ENCODE measurements at regions not wholly inside any gene's neighbourhood (a gene's known extent, or its start where the extent isn't known, plus 50 kb on each side); places are given as distances from the start of the nearest gene placed in this dataset.
A peak's percentile ranks its signal among the peaks of the same experiment; 100 is the strongest.

DNA sequence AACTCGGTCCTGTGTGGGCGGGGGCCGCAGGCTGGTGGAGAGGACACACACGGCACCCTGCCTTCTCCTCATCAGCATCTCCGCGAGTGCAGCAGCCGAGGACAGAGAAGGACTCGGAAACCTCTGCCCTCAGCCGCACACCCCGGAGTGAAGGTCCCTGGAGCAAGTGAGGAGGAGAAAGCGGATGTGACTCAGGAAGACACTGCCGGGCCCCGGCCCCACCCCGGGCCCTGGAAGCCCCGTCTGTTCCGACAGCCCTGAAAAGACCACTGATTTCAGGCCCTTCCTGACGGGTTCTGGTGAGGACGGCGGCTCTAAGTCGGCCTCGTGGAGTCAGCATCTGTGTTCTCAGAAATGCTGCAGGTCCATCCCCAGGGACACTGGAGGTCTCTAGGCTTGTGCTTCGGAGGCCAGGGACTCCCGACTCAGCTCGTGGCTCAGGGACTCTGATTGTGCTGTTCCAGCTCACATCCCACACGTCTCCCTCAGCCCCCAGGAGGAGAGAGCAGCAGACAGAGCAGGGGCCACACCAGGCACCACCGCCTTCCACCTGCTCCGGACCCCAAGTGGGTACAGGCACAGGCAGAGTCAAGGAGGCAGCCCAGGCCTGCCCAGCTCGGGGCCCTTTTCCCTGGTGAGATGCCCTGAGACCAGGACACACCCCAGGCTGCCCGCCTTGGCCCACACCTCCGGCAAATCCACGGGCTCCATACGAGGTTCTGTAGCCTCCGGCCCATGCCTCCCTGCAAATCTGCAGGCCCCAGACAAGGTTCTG is 134.5 kb upstream of the NKX1-1 start:
- DNase-seq = peak; percentile 45

DNA sequence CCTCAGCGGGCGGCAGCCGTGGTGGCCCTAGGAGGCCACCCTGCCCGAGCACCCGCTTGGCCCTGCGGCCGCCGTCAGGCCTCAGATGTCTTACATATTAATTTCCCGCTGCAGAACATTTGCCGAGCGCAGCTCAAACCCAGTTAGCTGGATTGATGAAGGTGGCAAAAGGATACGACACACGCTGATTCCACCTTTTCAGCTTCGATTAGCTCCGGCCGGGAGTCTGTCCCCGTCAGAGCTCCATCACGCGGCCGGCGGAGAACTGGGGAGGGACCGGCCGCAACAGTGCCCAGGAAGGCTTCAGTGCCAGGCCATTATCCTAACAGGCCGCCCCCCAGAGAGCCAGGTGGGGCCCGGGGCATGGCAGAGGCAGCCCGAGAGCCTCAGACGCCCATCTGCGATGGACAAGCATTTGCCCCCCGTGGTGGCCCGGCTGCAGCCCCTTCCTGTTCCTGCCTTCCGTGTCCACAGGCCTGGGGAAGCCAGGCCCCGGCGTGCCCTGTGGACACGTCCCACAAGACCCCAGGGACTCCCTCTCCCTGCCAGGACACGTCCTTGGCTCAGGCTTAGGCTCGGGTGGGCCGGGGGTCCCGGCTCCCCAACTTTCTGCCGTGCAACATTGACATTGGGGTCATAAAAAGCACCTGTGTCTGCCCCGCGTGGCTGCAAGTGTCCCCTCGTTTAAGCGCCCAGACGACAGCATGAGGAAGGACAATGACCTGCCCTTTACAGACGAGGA is 133.8 kb upstream of the NKX1-1 start:
- no peak for DNase-seq

DNA sequence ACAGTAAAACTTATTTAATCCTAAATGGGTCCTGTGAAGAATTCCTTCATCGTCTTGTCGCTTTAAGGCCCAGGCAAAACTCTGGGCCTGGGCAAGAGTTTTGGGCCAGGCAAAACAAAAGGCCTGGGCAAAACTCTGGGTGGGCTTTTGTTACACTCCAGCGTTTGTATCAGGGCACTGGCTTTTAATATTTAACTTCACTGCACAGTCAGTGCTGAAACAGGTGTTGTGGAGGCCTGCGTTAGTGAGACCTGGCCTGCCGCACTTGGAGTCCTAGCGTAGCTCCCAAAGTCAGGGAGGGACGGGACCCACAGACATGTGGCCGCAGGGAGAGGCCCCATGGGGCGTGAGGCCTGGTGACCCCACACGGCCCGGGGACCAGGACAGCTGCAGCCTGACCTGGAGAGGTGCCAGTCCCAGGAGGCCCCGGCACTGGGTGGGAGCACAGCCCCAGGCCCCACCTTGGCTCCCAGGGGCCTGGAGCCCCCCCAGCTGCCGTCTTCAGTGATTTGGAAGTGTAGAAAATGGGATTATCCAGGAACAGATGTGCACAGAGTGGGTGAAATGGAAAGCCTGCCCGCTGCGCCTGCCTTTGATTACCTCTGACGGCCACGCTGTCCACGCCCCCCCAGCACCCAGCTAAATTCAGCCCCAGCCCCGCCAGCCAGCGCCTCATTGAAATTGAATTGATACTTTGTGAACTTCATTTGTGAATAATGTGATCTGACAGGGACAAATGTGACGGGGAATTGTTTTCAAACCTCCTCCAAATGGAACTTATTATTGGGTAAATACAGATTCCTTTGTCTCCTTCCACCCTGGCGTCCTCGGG is 132.9 kb upstream of the NKX1-1 start:
- no peak for DNase-seq

DNA sequence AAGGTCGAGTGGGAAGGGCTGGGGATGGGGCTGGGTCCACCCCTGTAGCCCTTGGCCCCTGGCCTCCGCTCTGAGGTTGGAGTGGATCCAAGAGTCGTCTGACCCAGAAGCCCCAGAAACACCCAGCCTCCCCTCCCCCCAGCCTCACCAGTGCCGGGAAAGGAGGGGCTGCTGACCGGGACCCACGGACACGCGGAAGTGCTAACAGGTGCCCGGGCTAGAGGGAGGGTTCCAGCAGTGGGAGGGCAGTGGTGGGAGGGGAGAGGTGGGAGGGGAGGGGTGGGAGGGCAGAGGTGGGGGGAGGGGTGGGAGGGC is 131.8 kb upstream of the NKX1-1 start:
- DNase-seq = no peak

DNA sequence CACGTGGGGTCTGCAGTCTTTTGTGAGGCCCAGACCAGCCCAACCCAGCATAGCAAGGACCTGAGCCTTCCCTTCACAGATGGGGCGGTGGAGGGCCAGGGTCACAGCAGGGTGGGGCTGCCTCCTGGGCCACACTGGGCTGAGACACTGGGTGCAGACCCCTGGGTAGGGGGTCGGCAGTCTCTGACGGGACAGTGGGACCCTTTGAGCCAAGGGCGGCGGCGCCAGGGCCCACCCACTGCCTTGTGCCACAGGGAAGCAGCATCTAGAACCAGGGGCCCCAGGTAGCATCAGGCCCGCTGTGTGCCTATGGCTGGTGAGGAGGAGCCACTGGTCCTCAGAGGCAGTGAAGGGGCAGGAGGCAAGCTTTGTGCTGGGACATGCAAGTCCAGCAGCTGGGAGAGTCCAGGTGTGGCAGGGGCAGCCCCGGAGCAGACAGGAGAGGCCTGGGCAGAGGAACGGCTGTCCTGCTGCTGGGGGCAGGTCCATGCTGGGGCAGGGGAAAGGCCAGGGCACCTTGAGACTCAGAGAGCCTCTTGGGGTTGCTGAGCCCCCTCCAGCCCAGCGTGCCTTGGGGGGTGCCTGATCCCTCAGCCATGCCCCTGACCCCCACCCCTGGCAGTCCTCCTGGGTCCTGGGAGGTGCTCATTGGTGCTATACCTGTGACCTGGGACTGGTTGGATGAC is 131.3 kb upstream of the NKX1-1 start:
- DNase-seq = no peak

DNA sequence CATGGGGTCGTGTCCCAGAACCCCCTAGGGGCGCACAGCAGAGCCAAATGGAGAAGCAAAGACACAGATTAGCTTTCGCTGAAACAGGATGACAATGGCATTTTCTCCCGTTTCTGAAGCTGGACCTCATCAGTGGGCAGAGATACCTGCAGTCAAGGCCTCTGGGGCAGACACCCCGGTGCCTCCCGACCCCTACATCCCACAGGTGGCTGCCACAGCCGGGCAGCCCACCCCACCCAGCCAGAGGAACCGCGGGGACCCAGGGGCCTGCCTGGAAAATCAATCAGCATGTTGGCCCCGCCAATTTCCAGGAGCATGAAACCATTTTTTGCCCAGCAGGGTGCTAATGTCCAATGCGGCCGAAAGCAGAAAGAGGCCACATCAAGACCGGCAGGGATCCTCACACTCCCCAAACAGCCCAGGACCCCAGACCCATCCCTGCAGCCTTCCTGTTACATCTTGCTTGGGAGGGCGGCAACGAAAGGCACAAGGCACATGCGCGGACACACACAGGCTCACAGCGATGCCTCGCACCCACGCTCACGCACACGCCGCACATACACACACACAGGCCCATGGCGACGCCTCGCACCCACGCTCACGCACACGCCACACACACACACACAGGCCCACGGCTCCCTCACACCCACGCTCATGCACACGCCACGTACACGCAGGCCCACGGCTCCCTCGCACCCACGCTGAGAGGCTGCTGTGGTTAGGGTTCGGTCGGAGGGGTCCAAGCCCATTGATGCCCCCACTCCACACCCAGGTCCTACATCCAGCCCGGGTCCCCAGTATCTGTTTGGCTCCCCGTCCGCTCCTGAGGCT is 130.6 kb upstream of the NKX1-1 start:
- no peak for DNase-seq

DNA sequence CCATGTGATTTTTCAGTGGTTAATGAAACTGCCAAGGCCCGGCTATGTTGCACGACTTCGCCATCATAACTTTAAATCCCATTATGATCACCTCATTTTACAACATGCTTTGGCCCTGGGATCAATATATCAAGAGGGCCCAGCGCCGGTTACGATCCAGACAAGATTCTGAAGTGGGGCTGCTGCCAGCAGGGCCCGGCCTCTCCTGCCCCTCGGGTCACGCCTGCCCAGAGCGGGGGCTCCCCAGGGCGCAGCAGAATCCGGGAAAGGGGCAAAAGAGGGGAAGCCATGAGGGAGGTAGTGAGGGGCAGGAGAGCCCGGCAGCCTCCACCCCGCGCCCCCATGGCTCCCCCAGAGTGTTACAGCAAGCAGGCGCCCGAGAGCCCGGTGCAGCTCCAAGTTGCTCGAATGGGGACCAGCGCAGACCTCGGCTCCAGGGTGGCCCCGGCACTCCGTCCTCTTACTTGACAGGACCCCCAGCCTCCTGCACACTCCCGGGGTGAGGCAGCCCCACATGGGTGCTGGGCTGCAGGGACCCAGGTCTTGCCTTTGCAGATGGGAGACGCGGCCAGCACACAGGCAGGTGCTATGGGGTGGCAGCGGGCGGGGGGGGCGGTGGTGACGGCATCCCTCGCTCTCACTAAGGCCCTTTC is 129.8 kb upstream of the NKX1-1 start:
- no peak for DNase-seq

DNA sequence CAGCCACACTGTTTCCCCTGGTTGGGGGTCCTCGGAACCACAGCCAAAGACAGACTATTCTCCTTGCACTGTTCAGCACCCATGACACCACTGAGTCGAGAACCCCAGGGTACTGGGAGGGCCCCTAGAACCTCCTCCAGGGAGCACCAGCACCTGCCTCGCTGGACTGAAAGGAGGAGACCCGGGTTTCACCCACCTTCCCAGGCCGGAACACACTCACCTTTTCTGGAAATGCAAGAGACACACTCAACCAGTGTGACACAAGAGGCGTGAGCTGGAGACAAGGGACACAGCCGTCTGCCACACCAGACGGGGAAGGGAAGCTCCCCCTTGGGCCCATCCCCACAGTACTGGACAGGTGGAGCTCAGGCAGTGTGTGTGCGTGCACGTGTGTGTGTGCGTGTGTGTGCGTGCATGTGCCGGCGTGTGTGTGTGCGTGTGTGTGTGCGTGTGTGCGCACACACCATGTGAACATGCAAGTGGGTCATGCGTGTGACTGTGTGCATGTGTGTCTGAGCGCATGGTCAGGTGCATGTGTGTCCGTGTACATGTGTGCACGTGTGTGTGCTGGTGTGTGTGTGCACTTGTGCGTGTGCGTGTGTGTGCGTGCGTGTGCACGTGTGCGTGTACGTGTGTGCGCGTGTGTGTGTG is 128.8 kb upstream of the NKX1-1 start:
- DNase-seq = no peak

DNA sequence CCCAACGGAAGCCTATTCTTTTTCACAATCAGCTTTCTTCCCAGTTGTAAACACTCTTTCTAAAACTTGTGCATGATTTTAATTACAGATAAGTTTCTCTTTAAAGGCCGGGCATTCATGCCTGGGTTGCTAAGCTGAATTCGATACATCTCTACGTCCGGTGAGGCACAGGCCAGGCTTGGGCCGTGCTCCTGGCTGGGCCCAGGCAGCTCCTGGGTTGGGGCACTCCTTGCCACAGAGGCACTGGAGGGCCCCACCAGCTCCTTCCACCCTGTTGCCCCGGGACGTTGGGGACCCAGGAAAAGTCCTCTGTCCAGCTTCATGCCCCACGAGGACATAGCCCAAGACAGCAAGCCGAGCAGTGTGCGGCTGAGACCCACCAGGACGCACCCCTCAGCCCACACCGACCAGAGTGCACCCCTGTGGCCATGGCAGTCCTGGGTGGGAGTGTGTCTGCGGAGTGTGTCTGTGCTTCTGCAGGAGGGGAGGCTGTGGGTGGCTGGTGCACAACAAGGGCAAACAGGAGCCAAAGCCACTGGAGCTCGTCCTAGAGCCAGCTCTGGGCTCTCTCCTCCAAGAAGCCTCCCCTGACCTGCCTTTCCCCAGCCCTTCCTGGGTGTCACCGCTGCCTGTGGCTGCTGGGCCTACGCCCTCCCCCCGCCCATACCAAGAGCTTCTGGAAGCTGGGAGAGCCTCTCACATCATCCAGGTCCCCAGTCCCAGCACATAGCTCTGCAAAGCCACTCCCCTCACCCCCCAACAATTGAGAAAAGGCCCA is 128.0 kb upstream of the NKX1-1 start:
- DNase-seq = no peak

DNA sequence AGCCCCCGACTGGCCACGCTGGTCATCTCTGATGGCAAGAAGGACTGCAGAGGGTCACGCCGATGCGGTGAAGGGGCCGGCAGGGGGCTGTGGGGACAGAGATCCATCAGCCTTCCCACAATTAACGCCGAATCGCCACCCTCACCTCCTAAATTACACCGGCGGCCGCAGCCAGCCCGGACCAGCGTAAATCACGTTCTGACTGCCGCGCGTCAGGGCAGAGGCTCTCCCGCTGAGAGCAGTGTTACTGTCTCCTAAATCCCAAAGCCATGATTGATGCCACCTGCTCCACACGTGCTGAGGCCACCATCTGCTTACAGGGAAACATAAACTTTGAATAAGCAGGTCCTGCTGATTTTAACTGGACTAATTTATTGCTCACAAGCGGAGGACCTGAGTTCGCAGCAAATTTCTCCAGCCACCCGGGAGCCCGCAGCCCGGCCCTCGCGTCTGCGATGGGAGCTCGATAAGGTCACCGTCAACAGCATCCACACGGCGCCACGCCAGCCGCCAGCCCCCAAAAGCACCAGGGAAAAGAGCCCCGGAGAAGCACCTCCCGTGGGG is 127.3 kb upstream of the NKX1-1 start:
- DNase-seq = no peak

DNA sequence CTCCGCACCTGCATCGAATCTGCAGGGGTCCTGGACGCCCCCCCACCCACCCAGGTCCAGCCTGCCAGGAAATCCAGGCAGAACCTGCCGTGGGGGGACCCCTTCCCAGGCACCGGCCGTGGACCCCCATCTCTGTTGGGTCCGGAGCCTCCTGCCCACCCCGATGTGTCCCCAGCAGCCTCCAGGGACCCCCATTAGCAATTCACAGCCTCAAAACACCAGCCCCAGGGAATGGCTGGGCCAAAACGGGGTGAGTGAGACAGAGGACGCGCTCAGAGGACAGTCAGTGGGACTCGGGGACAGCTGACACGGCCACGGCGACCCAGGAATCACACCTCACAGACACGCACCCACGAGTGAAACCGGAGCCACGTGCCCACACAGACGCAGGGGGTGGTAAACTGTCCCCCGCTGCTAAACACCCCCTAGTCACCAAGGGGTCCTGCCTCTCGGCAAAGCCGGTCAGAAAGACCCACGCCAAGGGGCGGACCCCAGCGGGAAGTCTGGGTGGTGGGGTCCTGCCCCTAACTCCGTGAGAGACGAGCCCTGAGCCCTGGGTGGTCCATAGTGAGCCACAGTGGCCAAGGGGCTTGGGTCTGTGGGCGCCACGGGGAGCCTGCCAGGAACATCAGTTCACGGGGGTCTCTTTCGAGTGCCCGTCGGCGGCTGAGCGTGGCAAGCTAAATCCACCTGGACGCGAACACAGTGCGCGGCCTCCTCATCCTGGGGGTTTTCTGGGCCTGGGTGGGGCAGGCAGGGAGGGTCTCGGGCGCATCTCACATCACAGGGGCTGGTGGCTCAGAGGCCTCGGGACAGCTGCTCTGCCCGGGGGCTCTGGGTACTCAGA is 126.5 kb upstream of the NKX1-1 start:
- DNase-seq = no peak

DNA sequence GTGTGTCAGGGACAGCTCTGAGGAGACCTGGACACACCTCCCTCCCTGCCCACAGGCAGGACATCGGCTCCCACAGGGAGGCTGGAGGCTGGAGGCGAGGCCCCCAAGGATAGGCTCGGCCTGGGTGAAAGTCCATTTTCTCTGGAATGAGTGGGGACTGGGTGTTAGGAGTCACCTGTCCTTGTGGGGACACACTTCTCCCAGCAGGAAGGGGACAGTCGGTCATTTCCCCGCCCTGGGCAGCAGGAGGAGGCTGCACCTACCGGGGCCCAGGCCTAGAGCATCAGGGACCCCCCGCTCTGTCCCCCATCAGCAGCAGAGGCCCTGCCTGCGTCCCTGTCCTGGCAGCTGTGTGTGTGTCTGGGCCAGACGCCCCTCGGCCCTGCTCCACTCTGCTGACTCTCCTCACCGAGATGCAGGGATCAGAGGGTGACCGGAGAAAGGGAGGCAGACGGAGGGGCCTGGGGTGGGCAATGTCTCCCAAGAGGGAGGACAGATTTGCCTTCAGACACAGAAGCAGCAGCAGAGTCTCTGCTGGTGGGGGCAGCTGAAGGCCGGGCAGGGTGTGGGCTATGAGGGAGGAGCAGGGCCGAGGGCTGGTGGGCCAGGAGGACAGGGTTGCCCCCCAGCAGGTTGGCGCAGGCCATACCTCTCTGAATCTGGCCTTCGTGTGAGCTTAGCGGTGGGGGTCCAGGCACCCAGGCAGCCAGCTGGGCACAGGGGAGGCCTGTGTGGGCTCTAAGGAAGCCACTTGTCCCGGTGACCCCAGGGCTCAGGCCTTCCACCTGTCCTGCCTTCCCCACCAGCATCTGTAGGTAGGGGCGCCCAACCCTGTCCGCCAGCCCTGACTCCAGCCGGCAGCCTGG is 125.7 kb upstream of the NKX1-1 start:
- DNase-seq = no peak

DNA sequence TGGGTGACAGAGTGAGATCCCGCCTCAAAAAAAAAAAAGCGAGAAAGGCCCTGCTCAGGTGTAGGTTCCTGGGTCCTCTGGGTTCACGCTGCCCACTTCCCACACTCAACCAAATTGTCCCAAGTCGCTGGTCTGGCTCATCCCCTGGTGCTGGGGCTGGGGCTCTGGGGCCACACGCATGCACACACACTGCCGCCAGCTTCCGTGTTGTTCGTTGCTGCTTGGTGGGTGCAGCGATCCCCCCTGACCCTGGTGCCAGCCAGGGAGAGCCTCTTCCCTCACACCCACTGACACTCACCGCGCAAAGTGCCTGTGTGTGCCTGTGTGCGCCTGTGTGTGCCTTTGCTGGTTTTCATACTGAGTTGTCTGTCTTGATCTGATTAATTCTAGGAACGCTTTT is 124.1 kb upstream of the NKX1-1 start:
- no peak for DNase-seq

DNA sequence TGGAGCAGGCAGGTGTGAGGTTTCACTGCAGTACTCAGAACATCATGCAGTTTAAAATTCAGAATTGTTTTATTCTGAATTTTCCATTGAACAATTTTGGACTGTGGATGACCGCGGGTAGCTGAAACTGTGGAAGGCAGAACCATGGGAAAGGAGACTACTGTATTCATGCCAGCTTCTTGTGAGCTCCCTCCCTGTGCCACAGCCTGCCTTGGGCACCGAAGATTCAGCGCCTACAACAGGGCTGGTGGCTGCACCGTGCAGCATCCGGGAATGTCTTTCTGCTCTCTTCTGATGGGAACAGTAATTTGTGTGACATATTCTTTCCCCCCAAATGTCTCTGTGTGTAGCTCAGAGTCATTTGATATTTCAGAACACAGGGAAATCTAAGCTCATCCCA is 118.5 kb upstream of the NKX1-1 start:
- no peak for DNase-seq

DNA sequence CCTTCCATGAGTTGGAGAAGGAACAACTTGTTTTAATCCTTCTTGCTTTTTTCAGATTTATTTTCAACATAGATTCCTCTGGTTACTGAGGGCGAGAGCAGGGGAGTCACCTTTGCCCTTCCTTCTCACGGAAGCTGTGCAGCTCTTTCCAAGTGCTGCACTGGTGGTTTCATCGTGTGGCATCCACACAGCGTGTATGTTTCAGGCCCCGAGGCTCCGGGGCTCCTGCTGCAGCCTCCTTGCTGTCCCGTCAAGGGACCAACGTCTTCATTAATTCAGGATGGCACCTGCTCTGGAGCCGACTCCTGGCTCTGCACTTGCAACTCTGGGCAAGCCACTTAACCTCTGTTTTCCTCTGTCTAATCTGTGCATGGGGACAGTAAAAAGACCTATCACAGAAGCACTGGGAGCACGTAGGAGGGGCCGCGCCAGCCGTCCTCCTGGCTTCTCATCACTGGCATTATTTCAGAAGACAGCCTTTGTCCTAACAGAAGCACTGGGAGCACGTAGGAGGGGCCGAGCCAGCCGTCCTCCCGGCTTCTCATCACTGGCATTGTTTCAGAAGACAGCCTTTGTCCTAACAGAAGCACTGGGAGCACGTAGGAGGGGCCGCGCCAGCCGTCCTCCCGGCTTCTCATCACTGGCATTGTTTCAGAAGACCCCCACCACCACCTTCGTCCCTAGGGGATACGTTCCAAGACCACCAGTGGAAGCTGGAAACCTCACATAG is 117.8 kb upstream of the NKX1-1 start:
- no peak for DNase-seq

DNA sequence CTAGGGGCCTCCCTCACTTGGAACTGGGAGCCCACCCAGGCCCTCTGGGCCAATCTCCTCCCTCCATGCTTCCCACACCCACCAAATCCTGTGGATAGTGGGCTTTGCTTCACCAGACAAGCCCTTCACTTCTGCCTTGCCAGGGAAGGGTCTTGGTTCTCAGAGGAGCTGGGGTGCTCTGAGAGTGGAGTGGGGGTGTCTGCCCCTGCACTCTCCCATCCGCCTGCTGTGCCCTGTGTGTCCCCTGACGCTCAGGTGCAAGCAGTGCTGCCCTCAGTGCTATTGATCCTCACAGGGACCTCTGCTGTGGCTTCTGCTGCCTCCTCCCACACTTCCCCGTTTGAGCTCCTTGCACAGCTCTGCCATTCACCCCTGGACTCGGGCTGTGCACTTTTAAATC is 117.3 kb upstream of the NKX1-1 start:
- DNase-seq = no peak

DNA sequence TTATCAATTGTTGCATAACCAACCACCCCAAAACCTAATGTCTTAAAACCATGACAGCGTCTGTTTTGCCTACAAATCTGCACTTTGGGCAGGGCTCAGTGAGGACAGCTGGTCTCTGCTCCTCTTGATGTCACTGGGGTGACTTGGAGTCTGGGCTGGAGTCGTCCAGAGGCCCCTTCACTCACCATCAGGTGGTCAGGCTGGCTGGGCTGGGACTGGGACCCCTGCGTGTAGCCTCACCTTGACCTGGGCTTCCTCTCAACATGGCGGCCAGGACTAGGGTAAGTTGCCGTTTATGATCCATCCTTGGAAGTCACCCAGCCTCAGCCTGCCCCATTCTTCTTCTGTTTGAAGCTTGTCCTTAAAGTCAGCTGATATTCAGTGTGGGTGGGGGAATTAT is 116.8 kb upstream of the NKX1-1 start:
- no peak for DNase-seq

Data from DMS53 (cell line).